ENCODE measurements at regions not wholly inside any gene's neighbourhood (a gene's known extent, or its start where the extent isn't known, plus 50 kb on each side); places are given as distances from the start of the nearest gene placed in this dataset.

- no peak for TF ChIP-seq CTCF (IDR thresholded peaks at IDR 0.05; ENCODE audit: extremely low read depth, missing control alignments)
- DNase-seq (ENCODE audit: low spot score), result no peak
Measured at GRCh38 chr3:153670577-153670976, 450.6 kb upstream of the ARHGEF26 start.

DNA sequence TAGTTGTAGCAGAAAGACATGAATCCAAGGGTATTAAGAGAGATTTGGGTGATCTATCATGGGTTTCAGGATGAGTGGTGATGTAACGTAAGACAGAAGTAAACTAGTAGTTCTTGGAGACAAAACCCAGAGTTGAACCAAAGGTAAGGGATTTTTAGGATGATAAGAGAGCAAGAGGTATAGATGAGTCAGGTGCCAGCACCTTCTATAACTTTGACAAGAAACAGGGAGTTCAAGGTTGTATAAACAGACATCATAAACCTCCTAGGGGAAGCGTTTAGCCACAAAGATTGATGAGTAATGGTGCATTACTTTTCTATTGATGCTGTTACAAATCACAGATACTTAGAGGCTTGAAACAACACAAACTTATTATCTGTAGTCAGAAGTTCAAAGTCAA lies 447.3 kb upstream of the ARHGEF26 start:
- DNase-seq (ENCODE audit: low spot score), result no peak
- TF ChIP-seq CTCF (IDR thresholded peaks at IDR 0.05; ENCODE audit: extremely low read depth, missing control alignments), result no peak

GRCh38 chr3:153679714-153680113 lies 441.5 kb upstream of the ARHGEF26 start:
- no peak for TF ChIP-seq CTCF (IDR thresholded peaks at IDR 0.05; ENCODE audit: extremely low read depth, missing control alignments)
- no peak for DNase-seq (ENCODE audit: low spot score)

DNA sequence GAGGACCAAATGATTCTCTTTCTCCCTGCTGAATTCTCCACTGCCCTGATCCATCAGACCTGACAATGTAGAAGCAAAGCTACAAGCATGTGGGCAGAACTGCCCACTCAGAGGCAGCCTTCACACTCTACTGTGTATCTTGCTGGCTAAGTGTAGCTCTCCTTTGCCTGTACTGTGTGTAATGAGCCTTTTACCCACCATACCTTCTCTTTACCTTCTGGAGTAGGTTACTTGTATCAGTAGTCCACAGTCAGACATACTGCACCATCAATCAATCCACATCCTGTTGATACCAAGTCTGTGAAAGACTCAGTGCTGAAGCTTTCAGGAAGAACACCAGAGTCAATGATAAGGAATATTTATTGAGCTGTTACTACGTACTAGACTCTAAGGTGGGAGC lies 440.7 kb upstream of the ARHGEF26 start:
- no peak for DNase-seq (ENCODE audit: low spot score)
- TF ChIP-seq CTCF (IDR thresholded peaks at IDR 0.05; ENCODE audit: extremely low read depth, missing control alignments), result no peak

GRCh38 chr3:153681057-153681456 lies 440.1 kb upstream of the ARHGEF26 start:
- no peak for DNase-seq (ENCODE audit: low spot score)
- no peak for TF ChIP-seq CTCF (IDR thresholded peaks at IDR 0.05; ENCODE audit: extremely low read depth, missing control alignments)

DNA sequence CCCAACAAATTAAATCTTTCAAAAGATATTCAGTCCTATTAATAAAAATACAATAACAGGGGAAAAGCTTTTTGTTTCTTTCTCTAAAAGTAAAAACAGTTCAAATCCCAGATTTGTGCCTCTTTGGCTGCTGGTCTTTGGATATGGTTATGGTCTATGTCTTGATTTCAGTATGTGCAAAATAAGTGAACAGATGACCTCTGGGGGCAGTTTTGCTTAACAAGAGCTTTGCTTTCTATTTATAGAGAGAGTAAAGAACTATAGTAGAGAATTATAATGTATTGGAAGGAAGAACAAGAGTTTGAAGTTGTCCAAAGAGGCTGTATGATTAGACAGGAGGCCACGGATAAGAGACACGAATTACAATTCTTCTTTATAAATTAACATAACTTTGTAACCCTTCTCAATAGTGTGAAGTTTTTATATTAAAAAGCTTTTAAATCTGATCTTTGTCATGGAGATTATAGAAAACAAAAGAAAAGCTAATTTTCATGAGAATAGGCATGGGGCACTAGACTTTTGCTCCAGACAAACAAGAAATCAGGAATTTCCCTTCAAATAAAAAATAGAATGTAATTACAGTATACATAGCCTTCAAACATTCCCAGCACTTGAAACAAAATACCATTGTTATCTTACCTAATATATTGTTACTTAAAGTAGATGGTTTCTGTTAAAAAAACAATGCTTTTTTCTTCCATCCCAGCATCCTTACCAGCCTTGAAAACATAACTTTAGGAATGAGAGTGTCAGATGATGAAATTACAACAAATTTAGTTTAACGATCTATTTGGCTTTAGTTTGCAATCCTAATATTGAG lies 432.7 kb upstream of the ARHGEF26 start:
- DNase-seq (ENCODE audit: low spot score), result no peak
- TF ChIP-seq CTCF (IDR thresholded peaks at IDR 0.05; ENCODE audit: extremely low read depth, missing control alignments), result no peak

DNA sequence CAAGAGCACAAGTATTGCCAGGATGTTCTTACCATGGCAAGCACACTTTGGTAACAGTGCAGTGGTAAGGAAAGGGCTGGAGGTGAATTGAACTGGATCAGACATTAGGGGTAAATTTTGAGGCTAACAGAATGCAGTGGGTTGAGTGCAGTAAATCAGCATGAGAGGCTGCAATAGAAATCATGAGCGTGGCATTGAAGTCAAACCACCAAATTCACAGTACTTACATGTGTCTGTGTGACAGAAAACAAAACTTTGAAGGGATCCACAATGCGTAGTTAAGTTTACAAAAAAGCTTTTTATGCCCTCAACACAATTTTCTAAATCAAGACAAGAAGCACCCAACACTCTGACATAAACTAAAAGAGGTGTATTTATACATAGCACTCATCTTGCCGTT lies 428.0 kb upstream of the ARHGEF26 start:
- TF ChIP-seq CTCF (IDR thresholded peaks at IDR 0.05; ENCODE audit: extremely low read depth, missing control alignments), result no peak
- DNase-seq (ENCODE audit: low spot score), result no peak
